ENCODE measurements at regions not wholly inside any gene's neighbourhood (a gene's known extent, or its start where the extent isn't known, plus 50 kb on each side); places are given as distances from the start of the nearest gene placed in this dataset.
"Not testable (repeated sequence)": the region's sequence is repeated elsewhere in the genome, so short reads cannot be mapped to it uniquely, and the experiment has no call there.

DNA sequence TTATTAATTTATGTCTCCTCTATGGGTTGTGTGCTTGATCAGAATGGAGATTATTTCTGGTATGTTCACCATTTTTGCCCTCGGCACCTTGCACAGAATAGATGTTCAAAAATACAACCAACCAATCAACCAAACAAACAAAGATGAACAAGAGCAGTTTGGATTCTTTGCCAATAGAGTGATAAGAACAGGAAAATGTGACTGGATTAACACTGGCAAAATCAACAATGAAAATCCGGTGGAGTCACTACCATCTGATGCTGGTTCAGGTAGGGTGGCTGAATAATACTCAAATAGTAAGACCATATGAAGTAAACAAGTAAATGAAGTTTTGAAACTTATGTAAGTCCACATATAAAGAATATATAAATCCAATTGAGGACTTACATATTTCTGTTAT, 685.0 kb upstream of the EPHA5 start:
- DNase-seq: no peak

DNA sequence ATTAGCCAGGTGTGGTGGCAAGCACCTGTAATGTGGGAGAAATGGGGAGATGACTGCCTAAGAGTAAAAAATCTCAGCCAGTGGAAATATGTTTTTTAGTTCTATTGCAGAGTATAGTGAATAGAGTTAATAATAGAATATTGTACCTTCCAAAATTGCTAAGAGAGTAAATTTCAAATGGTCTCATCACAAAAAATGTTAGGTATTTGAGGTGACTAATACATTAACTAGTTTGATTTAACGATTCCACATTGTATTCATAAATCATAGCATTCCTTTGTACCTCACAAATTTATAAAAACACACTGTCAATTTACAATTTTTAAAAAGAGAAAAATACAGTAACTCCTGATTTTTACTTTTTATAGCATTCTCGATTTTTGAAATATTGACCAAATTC, 681.5 kb upstream of the EPHA5 start:
- no peak for DNase-seq

DNA sequence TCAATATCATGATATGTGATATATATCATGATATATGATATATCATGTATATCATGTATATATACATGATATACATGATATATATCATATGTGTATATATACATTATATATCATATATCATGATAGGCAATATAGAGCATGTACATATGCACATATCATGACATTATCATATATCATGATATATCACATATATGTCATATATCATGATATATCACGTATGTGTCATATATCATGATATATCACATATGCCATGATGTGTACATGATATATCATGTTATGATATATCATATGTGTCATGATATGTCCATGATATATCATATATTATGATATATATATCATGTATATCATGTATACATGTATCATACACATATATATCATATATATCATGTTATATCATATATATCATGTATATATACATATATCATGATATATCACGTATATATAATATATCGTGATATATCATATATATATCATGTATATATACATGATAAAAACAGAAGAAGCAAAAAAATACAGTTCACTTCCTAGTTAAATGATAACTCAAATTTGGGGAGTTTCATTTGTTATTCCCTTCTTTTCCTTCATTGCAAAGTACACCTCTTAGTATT, 670.1 kb upstream of the EPHA5 start:
- DNase-seq: no peak

DNA sequence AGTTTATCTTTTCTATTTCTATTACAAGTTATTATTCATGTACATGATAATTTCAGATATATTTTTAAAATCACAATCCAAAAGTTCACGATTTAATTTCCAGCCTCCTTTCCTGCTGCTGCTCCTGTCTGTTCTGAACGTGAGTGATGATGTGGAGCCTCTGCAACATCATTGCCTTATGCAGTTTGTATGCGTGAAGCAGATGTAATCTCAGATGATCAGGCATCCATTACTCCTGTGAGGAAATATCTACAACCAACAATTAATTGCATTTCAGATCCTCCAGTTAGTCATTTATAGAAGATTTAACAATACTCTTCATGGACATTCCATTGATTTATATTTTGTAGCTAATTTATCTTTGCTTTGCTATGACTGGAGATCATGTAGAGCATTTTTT, 668.7 kb upstream of the EPHA5 start:
- no peak for DNase-seq

DNA sequence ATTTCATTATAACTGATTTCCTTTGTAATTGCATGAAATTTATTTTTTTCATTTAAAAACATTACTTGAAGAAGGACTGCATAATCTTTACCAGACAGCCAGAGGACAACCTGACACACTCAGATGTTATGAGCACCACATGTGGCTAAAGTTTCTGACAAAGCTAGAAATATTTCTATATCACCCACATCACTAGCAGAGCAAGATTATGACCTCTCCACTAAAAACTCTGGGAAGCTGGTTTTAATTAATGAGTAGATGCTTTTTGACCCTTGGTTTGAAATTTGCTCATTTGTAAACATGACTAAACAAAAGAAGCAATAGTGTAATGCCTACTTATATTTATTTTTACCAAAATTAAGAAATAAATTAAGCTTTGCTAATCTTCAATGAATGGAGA, 661.5 kb upstream of the EPHA5 start:
- no peak for DNase-seq

DNA sequence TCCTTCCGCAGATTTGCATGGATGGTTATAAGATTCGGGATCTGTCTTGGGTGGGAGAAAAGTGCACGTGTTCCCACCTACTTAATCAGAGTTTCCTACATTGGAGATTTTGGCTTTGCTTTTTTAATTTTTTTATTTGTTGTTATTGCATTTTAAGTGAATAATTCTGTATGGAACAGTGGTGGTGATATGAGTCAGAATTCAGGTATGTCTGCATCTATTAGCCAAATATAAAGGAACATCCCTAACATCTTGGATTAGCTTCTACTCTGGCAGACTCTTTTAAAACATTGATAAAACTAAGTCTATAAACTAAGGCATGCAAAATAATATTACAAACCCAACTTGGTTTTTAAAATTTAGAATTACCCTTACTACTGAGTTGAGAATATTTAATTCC, 659.8 kb upstream of the EPHA5 start:
- no peak for DNase-seq

DNA sequence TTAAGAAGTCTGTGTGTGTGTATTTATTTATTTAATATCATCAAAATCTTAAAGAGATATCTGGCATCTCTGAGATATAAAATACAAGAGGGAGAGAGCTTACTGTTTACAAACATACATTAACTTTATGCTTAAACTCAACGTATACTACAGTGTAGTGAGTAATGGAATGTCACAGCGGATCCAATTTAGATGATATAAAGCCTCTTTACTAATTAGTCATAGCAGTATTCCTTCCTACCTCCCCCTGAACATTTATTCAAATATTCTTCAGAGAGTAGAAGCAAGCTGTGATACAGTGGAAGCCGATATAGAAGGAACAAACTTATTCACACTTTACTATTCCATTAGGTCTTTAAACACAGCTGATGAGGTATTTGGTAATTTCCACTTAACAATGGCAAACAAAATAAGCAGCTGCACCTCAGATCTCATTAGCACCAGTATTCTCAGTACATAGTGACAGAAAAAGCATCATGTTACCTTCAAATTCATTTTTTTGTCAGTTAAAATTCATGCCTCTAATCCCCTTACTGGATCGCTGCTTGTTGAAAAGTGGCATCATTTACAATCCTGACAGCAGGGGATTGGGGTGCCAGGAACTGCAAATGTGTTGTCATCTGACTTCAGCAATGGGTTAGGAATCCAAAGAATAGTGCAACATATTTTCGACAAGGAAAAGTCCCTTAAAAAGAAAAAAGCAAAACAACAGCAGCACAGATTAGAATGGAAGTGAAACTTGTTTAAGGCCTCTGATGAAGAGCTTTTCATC, 658.7 kb upstream of the EPHA5 start:
- no peak for DNase-seq

DNA sequence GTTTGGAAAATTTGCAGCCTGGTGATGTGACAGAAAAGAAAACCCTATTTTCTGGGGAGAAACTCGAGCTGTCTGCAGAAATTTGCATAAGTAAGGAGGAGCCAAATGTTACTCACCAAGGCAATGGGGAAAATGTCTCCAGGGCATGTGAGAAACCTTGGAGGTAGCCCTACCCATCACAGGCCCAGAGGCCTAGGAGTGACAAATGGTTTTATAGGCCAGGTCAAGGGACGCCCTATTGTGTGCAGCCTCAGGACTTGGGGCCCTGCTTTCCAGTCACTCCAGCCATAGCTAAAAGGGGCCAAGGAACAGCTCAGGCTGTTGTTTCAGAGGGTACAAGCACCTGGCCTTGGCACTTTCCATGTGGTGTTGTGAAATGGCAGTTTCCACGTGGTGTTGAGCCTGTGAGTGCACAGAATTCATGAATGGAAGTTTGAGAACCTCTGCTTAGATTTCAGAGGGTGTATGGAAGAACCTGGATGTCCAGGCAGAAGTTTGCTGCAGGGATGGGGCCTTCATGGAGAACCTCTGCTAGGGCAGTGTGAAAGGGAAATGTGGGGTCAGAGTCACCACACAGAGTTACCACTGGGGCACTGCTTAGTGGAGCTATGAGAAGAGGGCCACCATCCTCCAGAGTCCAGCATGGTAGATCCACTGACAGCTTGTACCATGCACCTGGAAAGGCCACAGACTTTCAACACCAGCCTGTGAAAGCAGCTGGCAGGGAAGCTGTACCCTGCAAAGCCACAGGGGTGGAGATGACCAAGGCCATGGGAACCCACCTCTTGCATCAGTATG, 637.6 kb upstream of the EPHA5 start:
- DNase-seq: no peak

DNA sequence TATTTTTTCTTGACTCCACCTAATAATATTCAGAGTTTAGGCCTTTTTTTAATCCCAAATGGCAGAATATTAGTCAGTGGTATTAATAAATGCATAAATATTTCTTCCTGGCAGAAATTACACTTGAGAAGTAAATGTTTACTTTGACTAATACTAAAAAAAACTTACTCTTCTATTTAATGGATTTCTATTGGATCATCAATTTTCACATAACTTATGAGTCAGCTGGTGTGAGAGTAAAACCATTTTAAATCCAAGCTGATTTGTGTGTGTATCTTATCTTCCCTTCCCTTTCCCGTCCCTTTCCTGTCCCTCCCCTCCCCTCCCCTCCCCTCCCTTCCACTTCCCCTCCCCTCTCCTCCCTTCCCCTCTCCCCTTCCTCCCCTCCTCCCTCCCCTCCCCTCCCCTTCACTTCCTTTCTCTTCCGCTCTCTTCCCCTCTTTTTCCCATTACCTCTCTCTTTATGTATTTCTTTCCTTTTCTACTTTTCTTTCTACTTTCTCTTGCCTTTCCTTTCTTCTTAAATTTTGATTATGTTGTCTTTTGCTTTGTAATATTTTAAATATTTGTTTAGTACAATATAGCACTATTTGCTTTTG, 630.1 kb upstream of the EPHA5 start:
- no peak for DNase-seq

DNA sequence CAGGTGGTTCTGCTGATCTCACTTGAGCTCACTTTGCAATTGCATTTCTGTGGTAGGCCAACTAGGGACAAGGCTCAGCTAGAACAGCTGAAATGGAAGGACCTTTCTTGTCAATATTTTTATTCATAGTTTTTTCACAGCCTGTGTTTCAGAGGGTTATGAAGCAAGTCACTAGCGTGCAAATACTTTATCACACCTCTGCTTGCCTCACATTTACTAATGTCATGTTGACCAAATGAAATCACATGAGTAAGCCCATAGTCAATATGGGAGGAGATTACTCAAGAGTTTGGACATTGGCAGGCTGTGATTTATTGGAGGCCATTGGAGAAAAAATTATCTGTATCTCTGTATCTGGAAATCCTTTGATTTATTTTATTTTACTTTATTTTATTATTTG, 628.3 kb upstream of the EPHA5 start:
- DNase-seq: no peak

DNA sequence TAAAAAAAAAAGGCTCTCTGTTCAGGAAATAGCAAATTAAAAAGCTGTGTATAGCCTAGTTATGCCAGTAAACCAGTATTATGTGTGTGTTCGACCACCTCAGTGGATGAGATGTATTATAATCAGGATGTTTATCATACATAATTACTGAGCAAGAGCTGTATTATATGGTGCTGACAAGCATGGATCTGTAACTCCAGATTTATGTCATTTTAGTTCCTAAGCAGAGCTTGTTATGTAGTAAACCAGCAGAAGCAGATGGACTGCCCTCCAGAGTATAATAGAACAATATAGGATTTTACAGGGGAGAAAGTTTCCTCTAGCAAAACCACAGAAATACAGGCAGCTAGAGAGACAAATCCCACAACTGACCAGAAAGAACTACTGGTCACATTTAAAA, 627.4 kb upstream of the EPHA5 start:
- no peak for DNase-seq

DNA sequence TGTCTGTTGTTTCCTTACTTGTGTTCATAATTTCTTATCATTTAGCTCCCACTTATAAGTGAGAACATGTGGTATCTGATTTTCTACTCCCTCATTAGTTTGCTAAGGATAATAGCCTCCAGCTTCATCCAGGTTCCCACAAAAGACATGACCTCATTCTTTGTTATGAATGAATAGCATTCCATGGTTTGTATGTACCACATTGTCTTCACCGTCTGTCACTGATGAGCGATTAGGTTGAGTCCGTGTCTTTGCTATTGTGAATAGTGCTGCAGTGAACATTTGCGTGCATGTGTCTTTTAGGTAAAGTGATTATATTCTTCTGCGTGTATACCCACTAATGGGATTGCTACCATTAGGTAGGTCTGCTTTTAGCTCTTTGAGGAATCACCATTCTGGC, 624.3 kb upstream of the EPHA5 start:
- no peak for DNase-seq

DNA sequence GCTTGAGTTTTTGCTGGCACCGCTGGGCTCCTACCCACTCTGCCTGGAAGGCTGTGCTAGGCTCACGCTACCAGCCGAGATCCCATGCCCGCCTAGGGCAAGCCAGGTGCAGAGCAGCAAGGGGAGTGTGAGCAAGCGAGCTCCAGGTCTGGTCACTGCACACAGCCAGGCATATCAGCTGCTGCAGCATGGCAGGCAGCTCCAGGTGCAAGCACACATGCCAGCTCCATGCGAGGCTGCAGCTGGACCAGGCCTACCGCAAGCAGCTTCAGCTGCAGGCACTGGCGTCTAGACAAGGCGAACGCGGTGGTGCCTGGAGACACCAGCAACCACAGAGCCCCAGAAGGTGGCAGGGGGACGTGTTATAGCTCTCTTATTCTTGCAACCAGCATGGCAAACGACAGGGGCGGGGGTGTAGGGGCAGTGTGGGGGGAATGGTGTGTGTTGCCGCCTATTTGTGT, 614.7 kb upstream of the EPHA5 start:
- no peak for DNase-seq

DNA sequence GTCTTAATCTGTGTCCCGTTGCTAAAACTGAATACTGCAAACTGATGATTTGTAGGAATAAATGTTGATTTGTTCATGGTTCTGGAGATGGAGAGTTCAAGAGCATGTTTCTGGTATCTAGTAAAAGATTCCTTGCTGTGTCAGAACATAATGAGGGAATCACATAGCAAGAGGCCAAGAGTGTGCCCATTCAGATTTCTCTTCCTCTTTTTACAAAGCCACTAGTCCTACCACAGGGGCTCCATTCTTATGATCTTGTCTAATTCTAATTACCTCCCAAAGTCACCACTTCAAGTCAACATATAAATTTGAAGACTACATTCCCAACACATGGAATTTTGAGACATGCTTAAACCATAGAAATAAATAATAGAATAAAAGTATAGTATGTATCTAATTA, 608.8 kb upstream of the EPHA5 start:
- DNase-seq: no peak

DNA sequence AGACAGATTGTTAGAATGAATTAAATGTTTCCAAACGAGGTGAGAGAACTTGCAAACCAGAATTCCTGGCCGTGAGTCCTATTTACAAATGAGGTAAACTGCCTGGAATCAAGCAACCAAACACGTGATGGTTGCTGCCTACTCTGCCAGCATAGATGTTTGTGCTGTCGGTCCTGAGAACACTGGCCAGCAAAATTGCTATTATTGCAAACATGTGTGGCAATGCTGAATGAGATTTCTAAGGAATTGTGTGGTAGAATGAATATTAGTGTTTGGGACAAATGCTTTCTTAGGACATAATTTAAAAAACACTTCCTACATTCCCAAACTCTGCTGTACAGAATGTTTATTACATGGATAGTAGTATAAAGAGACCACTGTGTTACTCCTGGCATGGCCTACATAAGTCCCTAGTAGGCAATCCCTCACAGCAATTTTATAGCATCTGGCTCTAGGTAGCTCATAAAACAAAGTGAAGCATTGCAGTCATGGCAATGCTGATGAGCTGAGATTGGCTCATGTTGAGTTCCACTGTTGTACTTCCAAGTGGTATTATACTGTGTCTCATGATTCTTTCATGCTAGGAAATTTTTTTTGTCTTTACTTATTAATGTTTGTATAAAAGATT, 605.2 kb upstream of the EPHA5 start:
- no peak for DNase-seq

DNA sequence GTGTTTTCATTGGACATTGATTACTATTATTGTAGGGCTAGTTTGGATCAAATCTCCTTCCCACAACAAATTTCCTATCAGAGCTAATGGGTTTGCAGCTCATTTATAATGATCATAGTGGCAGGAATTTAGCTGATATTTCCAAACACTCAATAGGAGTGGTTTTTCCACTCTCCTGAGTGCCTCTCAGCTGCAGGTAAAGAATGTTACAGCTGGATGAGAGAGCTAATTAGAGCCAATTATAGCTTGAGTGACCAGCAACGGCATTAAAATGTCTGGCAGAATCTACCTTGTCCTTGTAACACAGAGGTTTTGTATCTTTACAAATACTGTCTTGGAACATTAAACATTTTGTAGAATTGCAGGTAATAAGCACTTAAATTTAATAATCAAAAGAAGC, 602.8 kb upstream of the EPHA5 start:
- no peak for DNase-seq

DNA sequence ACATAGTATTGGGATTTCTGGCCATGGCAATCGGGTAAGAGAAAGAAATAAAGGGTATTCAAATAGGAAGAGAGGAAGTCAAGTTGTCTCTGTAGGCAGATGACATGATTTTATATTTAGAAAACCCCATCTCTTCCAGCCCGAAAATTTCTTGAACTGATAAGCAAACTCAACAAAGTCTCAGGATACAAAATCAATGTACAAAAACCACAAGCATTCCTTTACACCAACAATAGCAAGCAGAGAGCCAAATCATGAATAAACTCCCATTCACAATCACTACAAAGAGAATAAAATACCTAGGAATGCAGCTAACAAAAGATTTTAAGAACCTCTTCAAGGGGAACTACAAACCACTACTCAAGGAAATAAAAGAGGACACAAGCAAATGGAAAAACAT, 600.1 kb upstream of the EPHA5 start:
- DNase-seq: not testable (repeated sequence)

DNA sequence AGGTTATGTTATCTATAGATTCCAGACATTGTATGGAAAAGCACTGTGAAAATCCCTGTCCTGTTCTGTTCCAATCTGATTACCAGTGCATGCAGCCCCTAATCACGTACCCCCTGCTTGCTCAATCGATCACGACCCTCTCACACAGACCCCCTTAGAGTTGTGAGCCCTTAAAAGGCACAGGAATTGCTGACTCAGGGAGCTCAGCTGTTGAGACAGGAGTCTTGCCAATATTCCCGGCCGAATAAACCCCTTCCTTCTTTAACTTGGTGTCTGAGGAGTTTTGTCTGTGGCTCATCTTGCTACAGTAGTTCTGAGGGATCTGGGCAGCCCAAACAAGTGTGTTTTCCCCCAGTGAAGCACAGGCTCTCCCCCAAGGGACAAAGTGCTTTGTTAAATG, 596.3 kb upstream of the EPHA5 start:
- DNase-seq: not testable (repeated sequence)

DNA sequence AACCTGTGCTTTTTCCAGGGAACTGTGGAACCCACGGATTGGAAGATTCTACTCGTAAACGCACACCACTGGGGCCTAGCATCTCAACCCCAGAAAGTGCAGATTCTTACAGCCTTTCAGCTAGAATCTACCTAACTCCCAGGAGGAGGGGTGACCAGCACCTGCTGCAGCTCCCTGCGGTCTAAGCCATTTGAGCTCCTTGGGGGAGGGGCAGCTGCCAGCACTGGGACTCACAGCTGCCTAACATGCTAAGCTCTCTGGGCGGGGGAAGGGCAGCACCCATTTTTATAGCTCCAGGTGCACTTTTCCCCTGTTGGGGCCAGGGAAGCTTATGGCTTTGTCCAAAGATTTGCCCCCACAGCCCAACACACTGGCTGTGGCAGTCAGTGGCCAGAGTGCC, 595.7 kb upstream of the EPHA5 start:
- DNase-seq: no peak

DNA sequence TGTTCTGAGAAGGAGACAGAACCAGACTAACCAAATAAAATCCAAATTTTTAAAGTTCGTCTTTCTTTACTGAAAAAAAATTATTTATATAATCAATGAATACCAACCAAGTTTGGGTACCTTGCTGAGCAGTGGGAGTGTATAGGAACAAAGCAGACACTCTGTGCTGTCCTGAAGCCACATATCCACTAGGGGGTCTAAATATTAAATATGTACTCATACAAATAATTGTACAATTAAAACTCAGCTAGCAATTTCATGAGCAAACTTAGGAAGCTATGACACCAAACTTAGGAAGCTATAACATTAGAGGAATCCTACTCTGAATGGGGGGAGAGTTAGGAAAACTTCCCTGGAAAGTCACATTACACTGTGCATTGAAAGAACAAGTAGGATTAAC, 582.0 kb upstream of the EPHA5 start:
- no peak for DNase-seq

DNA sequence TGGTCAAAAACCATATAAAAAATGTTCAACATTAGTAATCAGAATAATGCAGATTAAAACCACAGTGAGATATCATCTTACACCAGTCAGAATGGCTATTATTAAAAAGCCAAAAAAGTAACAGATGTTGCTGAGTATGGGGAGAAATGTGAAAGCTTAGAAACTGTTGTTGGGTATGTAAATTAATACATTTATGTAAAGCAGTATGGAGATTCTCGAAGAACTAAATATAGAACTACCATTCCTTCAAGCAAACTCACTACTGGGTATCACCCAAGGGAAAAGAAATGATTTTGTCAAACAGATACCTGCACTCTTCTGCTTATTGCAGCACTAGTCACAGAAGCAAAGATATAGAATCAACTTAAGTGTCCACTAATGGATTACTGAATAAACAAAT, 576.4 kb upstream of the EPHA5 start:
- DNase-seq: no peak

DNA sequence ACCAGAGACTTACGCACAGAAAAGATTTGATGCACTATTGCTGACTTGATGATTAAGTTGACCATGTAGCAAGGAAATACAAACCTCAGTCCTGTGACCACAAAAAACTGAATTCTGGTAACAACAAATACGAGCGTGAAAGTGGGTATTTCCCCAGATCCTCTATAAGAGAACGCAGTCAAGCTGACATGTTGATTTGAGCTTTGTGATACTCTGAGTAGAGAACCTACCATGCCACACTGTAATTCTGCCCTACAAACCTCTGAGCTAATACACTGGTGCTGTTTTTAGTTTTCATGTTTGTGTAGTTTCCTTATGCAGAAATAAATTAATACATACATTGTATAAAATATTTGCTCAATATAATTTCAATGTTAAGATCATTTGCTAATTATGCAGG, 565.6 kb upstream of the EPHA5 start:
- DNase-seq: no peak

DNA sequence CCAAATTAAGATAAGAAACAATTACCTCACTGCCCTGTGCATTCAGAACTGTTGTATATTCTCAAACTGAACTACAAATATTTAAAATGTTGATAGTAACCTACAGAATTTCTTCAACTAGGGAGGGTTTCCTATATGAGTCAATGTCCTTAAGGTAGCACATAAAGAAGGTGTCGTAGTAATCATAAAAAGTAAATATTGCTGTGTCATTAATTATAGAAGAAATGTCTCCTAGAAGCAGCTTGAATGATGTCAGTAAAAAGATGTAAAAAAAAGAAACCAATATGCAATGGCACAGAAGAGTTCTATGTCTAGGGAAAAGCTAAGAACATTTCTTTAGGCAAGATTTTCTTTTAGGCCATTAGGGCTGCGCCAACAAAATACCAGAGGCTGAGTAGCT, 559.6 kb upstream of the EPHA5 start:
- no peak for DNase-seq
